A172 (cell line): ENCODE measurements at regions not wholly inside any gene's neighbourhood (a gene's known extent, or its start where the extent isn't known, plus 50 kb on each side); places are given as distances from the start of the nearest gene placed in this dataset.
A peak's percentile ranks its signal among the peaks of the same experiment; 100 is the strongest.

Experiments
- DNase-seq: peaks from one replicate; pipeline ENCODE4 v3.0.0-alpha.2; 2015; ENCODE audit warnings: low spot score

- no peak for DNase-seq
Observed at GRCh38 chr1:57500136-57500830, 76.4 kb upstream of the DAB1 start.

DNA sequence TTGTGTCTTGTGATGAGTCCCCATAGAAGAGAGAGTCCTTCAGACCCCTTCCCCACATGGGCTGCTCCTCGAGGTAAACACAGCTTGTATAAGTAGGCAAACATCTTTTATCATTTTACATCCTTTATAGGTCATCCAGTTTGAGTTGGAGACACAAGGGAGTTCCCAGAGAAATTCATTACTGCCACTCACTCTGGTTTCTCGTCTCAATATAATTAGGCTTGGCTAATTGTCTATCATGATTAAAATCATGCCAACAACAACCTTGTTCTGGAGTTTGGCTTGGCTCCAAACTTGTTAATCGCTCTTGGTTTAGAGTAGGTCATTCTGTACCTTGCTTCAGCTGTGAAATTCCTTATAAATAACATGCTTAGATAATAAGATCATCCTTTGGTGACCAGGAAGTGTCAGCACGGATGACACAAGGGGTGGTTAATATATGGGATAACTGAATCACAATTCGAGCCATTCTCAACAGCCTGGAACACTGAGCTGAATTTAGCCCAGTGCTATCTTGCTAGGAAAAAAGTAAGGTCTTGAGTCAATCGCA is 70.7 kb upstream of the DAB1 start:
- no peak for DNase-seq

DNA sequence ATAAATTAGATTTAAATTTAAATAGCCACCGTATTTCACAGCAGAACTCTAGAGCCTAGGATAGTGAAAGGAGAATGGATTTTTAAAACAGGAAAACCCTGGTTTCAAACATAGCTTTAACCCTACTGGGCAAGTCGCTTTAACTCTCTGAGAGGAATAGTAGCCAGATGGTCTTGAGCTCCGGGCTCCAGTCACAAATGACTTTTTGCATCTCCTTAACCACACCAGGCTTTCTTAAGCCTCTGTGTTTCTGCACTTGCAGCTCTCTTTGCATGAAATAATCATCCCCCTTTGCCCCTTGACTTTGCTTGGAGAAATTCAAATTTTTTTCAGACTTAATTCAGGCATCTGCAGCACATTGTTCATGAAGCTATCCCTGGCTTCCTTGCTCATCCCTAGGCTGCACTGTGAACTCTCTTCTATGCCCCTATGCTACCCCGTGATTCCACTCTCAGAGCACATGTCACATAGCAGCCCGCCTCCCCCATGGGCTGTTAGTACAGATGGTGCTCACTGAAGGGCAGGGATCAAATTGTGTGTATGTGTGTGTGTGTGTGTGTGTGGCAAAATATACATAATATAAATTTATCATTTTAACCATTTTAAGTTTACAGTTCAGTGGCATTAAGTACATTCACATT is 68.8 kb upstream of the DAB1 start:
- DNase-seq, result no peak

- DNase-seq, result peak; percentile 36
Observed at GRCh38 chr1:57489358-57490036, 65.6 kb upstream of the DAB1 start.

- peak; percentile 28 for DNase-seq
Observed at GRCh38 chr1:57485643-57486042, 61.8 kb upstream of the DAB1 start.

DNA sequence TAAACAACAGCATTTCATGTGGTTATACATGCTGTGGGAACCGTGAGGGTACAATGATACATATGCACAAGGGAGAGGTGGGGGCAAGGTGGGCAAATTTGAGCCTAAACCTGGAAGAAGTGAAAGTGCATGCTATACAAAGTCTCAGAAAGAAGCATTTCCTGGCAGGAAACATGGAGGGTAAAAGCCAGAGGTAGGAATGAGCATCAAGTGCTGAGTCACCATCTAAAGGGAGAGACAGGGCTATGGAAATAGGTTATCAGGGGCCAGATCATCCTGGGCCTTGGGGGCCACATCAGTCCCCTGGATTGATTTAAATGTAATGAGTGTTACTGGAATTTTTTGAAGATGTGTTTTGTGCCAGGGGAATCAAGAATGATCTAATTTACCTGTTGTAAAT is 60.1 kb upstream of the DAB1 start:
- DNase-seq, result no peak

GRCh38 chr1:57479471-57479870 is 55.6 kb upstream of the DAB1 start:
- DNase-seq, result no peak

DNA sequence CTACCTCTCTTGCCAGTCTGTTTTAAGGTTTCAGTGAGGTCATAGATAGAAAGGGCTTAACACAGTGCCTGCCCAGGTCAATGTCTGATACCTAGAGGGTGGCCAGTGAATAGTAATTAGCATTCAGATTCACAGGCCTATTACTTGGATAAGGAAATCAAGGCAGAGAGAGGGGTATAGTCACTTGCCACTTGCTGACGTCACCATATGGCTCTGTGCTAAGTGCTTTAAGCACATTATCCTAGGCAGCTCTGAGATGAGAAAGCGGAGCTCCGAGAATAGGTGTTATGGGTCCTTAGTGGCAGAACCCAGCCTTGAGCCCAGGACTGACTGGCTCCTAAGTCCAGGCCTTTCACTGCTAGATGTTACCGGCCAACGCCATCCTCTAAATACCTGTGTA is 51.5 kb upstream of the DAB1 start:
- DNase-seq, result no peak

- no peak for DNase-seq
Observed at GRCh38 chr1:57474137-57474750, 50.4 kb upstream of the DAB1 start.
